CD4-positive, CD25-positive, alpha-beta regulatory T cell (primary cell): ENCODE measurements at regions not wholly inside any gene's neighbourhood (a gene's known extent, or its start where the extent isn't known, plus 50 kb on each side); places are given as distances from the start of the nearest gene placed in this dataset.

Experiments
- ATAC-seq, 2 donors: fragments of 150-1000 bp; cut with Tn5 transposase; one replicate each; pipeline ENCODE4 v1.10.0; 2021; ENCODE audit warnings: low read depth in 2 of 2, moderate number of reproducible peaks in 2 of 2, moderate library complexity in 1 of 2
- DNase-seq, 3 donors: peaks; one replicate each; pipeline versions ENCODE4 v3.0.0 to v3.0.0-alpha.2; 2012 to 2022; ENCODE audit warnings: mixed read lengths in 1 of 3
- H3K27ac ChIP-seq: one replicate; pipeline ENCODE4 v1.7.0; 2013; ENCODE audit warnings: mild to moderate bottlenecking, low read length; ENCODE audit not compliant: insufficient read depth, poor library complexity, severe bottlenecking
- H3K27me3 ChIP-seq: one replicate; pipeline ENCODE4 v1.7.0; 2013; ENCODE audit warnings: low read length; ENCODE audit not compliant: control insufficient read depth, insufficient read depth
- H3K36me3 ChIP-seq: one replicate; pipeline ENCODE4 v1.7.0; 2013; ENCODE audit warnings: mild to moderate bottlenecking, low read length, moderate library complexity; ENCODE audit not compliant: control insufficient read depth, insufficient read depth
- H3K4me1 ChIP-seq: 2 replicates; pipeline ENCODE4 v1.7.0; 2013; ENCODE audit warnings: mild to moderate bottlenecking, low read length; ENCODE audit not compliant: insufficient read depth, control insufficient read depth, poor library complexity, severe bottlenecking
- H3K4me3 ChIP-seq: one replicate; pipeline ENCODE4 v1.7.0; 2013; ENCODE audit warnings: low read depth, mild to moderate bottlenecking, low read length, moderate library complexity
- H3K9me3 ChIP-seq, 2 experiments: 1 replicate in 1 of 2; 2 replicates in 1 of 2; pipeline ENCODE4 v1.7.0; 2013; ENCODE audit warnings: low read length in 2 of 2, mild to moderate bottlenecking in 1 of 2, moderate library complexity in 1 of 2; ENCODE audit not compliant: control insufficient read depth in 2 of 2
- H3K27ac Mint-ChIP-seq, 3 donors: one replicate each; pipeline ENCODE4 v1.8.0; 2020 to 2022; ENCODE audit warnings: mild to moderate bottlenecking in 3 of 3, mixed read lengths in 3 of 3, moderate library complexity in 2 of 3
- H3K27me3 Mint-ChIP-seq: one replicate; pipeline ENCODE4 v1.8.0; 2022; ENCODE audit warnings: mild to moderate bottlenecking, mixed read lengths
- H3K36me3 Mint-ChIP-seq: one replicate; pipeline ENCODE4 v1.8.0; 2020; ENCODE audit warnings: mixed read lengths
- H3K4me1 Mint-ChIP-seq, 4 donors: one replicate each; pipeline ENCODE4 v1.8.0; 2020 to 2022; ENCODE audit warnings: mixed read lengths in 4 of 4, mild to moderate bottlenecking in 1 of 4
- H3K4me3 Mint-ChIP-seq, 4 donors: one replicate each; pipeline ENCODE4 v1.8.0; 2020 to 2022; ENCODE audit warnings: mild to moderate bottlenecking in 4 of 4, mixed read lengths in 4 of 4, moderate library complexity in 3 of 4
- H3K9me3 Mint-ChIP-seq, 7 donors: one replicate each; pipeline ENCODE4 v1.8.0; 2020 to 2022; ENCODE audit warnings: mixed read lengths in 7 of 7, mild to moderate bottlenecking in 3 of 7, moderate library complexity in 2 of 7

GRCh38 chr12:77736219-77736965 is 94.3 kb upstream of the NAV3 start:
- no peak overlapping the region for H3K4me3 ChIP-seq
- Mint-ChIP-seq H3K4me1 (no peaks in the 10 kb centered on the region), H3K36me3 (no peaks in the 10 kb centered on the region), H3K27me3 (no peaks in the 10 kb centered on the region), H3K27ac (no peak overlapping the region), H3K4me3 (no peak overlapping the region), H3K9me3 (peaks cover 0 to 17% (median 5%) of the 10 kb centered on the region in 7 donors)
- no peaks in the 10 kb centered on the region for H3K27me3 ChIP-seq
- no peak for ATAC-seq
- H3K4me1 ChIP-seq, result no peaks in the 10 kb centered on the region
- H3K9me3 ChIP-seq, result peaks cover 3 to 6% of the 10 kb centered on the region in 2 experiments
- H3K36me3 ChIP-seq, result no peaks in the 10 kb centered on the region
- no peak overlapping the region for H3K27ac ChIP-seq
- DNase-seq, result no peak

GRCh38 chr12:77734214-77734883 is 96.3 kb upstream of the NAV3 start:
- Histone ChIP-seq H3K4me3 (no peak overlapping the region), H3K4me1 (no peaks in the 10 kb centered on the region), H3K27ac (no peak overlapping the region), H3K9me3 (peaks cover 3 to 6% of the 10 kb centered on the region in 2 experiments), H3K27me3 (no peaks in the 10 kb centered on the region), H3K36me3 (no peaks in the 10 kb centered on the region)
- Mint-ChIP-seq H3K36me3 (no peaks in the 10 kb centered on the region), H3K4me3 (no peak overlapping the region), H3K27ac (no peak overlapping the region), H3K9me3 (peaks cover 0 to 17% (median 3%) of the 10 kb centered on the region in 7 donors), H3K4me1 (no peaks in the 10 kb centered on the region), H3K27me3 (no peaks in the 10 kb centered on the region)
- no peak for ATAC-seq
- DNase-seq, result no peak

GRCh38 chr12:77728018-77728417 is 102.7 kb upstream of the NAV3 start:
- Mint-ChIP-seq H3K4me3 (no peak overlapping the region), H3K9me3 (peaks cover 0 to 4% (median 2%) of the 10 kb centered on the region in 7 donors), H3K27ac (no peak overlapping the region), H3K4me1 (no peaks in the 10 kb centered on the region), H3K27me3 (no peaks in the 10 kb centered on the region), H3K36me3 (no peaks in the 10 kb centered on the region)
- no peaks in the 10 kb centered on the region for H3K4me1 ChIP-seq
- H3K27me3 ChIP-seq, result no peaks in the 10 kb centered on the region
- no peak overlapping the region for H3K27ac ChIP-seq
- H3K9me3 ChIP-seq, result peaks cover 0 to 5% of the 10 kb centered on the region in 2 experiments
- H3K4me3 ChIP-seq, result no peak overlapping the region
- ATAC-seq, result no peak
- no peaks in the 10 kb centered on the region for H3K36me3 ChIP-seq
- no peak for DNase-seq

GRCh38 chr12:77727442-77728001 is 103.2 kb upstream of the NAV3 start:
- Mint-ChIP-seq H3K4me3 (no peak overlapping the region), H3K27ac (no peak overlapping the region), H3K9me3 (peaks cover 0 to 4% (median 2%) of the 10 kb centered on the region in 7 donors), H3K27me3 (no peaks in the 10 kb centered on the region), H3K36me3 (no peaks in the 10 kb centered on the region), H3K4me1 (no peaks in the 10 kb centered on the region)
- no peak for ATAC-seq
- Histone ChIP-seq H3K4me3 (no peak overlapping the region), H3K27me3 (no peaks in the 10 kb centered on the region), H3K9me3 (peaks cover 0 to 5% of the 10 kb centered on the region in 2 experiments), H3K27ac (no peak overlapping the region), H3K4me1 (no peaks in the 10 kb centered on the region), H3K36me3 (no peaks in the 10 kb centered on the region)
- DNase-seq, result no peak

GRCh38 chr12:77725611-77726010 is 105.1 kb upstream of the NAV3 start:
- DNase-seq (no peak), ATAC-seq (no peak)
- H3K36me3 ChIP-seq, result no peaks in the 10 kb centered on the region
- no peak overlapping the region for H3K27ac ChIP-seq
- no peak overlapping the region for H3K4me3 Mint-ChIP-seq
- no peaks in the 10 kb centered on the region for H3K4me1 Mint-ChIP-seq
- no peaks in the 10 kb centered on the region for H3K36me3 Mint-ChIP-seq
- peaks cover 0 to 7% (median 2%) of the 10 kb centered on the region in 7 donors for H3K9me3 Mint-ChIP-seq
- H3K27me3 Mint-ChIP-seq, result no peaks in the 10 kb centered on the region
- no peak overlapping the region for H3K27ac Mint-ChIP-seq
- H3K27me3 ChIP-seq, result no peaks in the 10 kb centered on the region
- H3K9me3 ChIP-seq, result peaks cover 0 to 5% of the 10 kb centered on the region in 2 experiments
- no peak overlapping the region for H3K4me3 ChIP-seq
- no peaks in the 10 kb centered on the region for H3K4me1 ChIP-seq

- Histone ChIP-seq H3K27ac (no peak overlapping the region), H3K4me1 (no peaks in the 10 kb centered on the region), H3K27me3 (no peaks in the 10 kb centered on the region), H3K9me3 (peaks cover 0 to 5% of the 10 kb centered on the region in 2 experiments), H3K4me3 (no peak overlapping the region), H3K36me3 (no peaks in the 10 kb centered on the region)
- Mint-ChIP-seq H3K27me3 (no peaks in the 10 kb centered on the region), H3K4me3 (no peak overlapping the region), H3K4me1 (no peaks in the 10 kb centered on the region), H3K27ac (no peak overlapping the region), H3K9me3 (peaks cover 0 to 9% (median 2%) of the 10 kb centered on the region in 7 donors), H3K36me3 (no peaks in the 10 kb centered on the region)
- no peak for DNase-seq
- ATAC-seq, result no peak
Observed at GRCh38 chr12:77724367-77724957, 106.2 kb upstream of the NAV3 start.

GRCh38 chr12:77723308-77723707 is 107.4 kb upstream of the NAV3 start:
- Mint-ChIP-seq H3K4me1 (no peaks in the 10 kb centered on the region), H3K36me3 (no peaks in the 10 kb centered on the region), H3K27me3 (no peaks in the 10 kb centered on the region), H3K9me3 (peaks cover 0 to 9% (median 4%) of the 10 kb centered on the region in 7 donors), H3K27ac (no peak overlapping the region), H3K4me3 (no peak overlapping the region)
- Histone ChIP-seq H3K4me1 (no peaks in the 10 kb centered on the region), H3K9me3 (peaks cover 0 to 5% of the 10 kb centered on the region in 2 experiments), H3K36me3 (no peaks in the 10 kb centered on the region), H3K27ac (no peak overlapping the region), H3K4me3 (no peak overlapping the region), H3K27me3 (no peaks in the 10 kb centered on the region)
- ATAC-seq (no peak), DNase-seq (no peak)
